Endothelial cell of umbilical vein (primary cell): ENCODE measurements at regions not wholly inside any gene's neighbourhood (a gene's known extent, or its start where the extent isn't known, plus 50 kb on each side); places are given as distances from the start of the nearest gene placed in this dataset.

Experiments used
- CTCF ChIP-seq, 2 donors: IDR thresholded peaks; 1 replicate in 1 of 2; 2 replicates in 1 of 2; pipeline ENCODE4 v1.5.1; 2011; ENCODE audit warnings: low read length in 2 of 2, mild to moderate bottlenecking in 2 of 2, moderate library complexity in 2 of 2, control low read depth in 1 of 2, inconsistent platforms in 1 of 2, low read depth in 1 of 2; ENCODE audit not compliant: insufficient read depth in 1 of 2; ENCODE audit errors: extremely low read depth in 1 of 2
- EZH2 ChIP-seq: IDR thresholded peaks from 2 replicates; pipeline ENCODE4 v1.6.1; 2012; ENCODE audit warnings: borderline replicate concordance, low read depth, mild to moderate bottlenecking, moderate library complexity, low read length, inconsistent platforms; ENCODE audit not compliant: severe bottlenecking
- FOS ChIP-seq: IDR thresholded peaks from 2 replicates; pipeline ENCODE4 v1.6.1; 2011; ENCODE audit warnings: mild to moderate bottlenecking, low read length, moderate library complexity, borderline replicate concordance; ENCODE audit not compliant: insufficient read depth
- GATA2 ChIP-seq: IDR thresholded peaks from 2 replicates; pipeline ENCODE4 v1.7.0; 2011; ENCODE audit warnings: low read depth, mild to moderate bottlenecking, moderate library complexity, mixed read lengths, low read length; ENCODE audit not compliant: insufficient read length, insufficient read depth
- JUN ChIP-seq: IDR thresholded peaks from 2 replicates; pipeline ENCODE4 v1.6.1; 2011; ENCODE audit warnings: borderline replicate concordance, low read depth; ENCODE audit not compliant: insufficient read length, insufficient read depth
- MAX ChIP-seq: IDR thresholded peaks from 2 replicates; pipeline ENCODE4 v1.6.1; 2011; ENCODE audit not compliant: insufficient read depth, insufficient read length
- MYC ChIP-seq: IDR thresholded peaks from one replicate; pipeline ENCODE4 v1.6.1; 2011; ENCODE audit warnings: mild to moderate bottlenecking, low read depth, low read length
- POLR2A ChIP-seq: IDR thresholded peaks from 2 replicates; pipeline ENCODE4 v1.6.1; 2012; ENCODE audit warnings: low read depth, mild to moderate bottlenecking, control low read depth, low read length
- POLR2AphosphoS5 ChIP-seq: IDR thresholded peaks from 2 replicates; pipeline ENCODE4 v1.6.1; 2012; ENCODE audit warnings: low read depth, mild to moderate bottlenecking, control low read depth, low read length, moderate library complexity; ENCODE audit not compliant: insufficient read depth

- TF ChIP-seq EZH2 (no peak), MAX (no peak), CTCF (IDR thresholded peaks at IDR 0.05; ENCODE audit: extremely low read depth in 1 of 2, insufficient read depth in 1 of 2, low read depth in 1 of 2, low read length in 2 of 2) (no peak), POLR2A (no peak), POLR2AphosphoS5 (no peak), MYC (no peak), GATA2 (peak; percentile 25), JUN (no peak), FOS (no peak)
Measured at GRCh38 chr14:100423317-100424010, 100.3 kb downstream of the SLC25A47 start.
